ENCODE measurements at regions not wholly inside any gene's neighbourhood (a gene's known extent, or its start where the extent isn't known, plus 50 kb on each side); places are given as distances from the start of the nearest gene placed in this dataset.

GRCh38 chr21:38688068-38688467, 117.7 kb upstream of the ETS2 start:
- H3K36me3 ChIP-seq: no peaks in the 10 kb centered on the region
- no peaks in the 10 kb centered on the region for H3K27me3 ChIP-seq
- H3K9me3 ChIP-seq: no peaks in the 10 kb centered on the region
- intact Hi-C loops (cut with DNase I; ENCODE audit: low total_unique reads) (no loop called here), in situ Hi-C loops (cut with MboI; ENCODE audit: low pct_ligation_motif_present in 1 of 4, low pct_unique_long_range_greater_than_20kb in 1 of 4, low sequenced_read_pairs in 3 of 4) (no loop called here)
- no peaks in the 10 kb centered on the region for H3K4me1 ChIP-seq
- no peak overlapping the region for H3K27ac ChIP-seq
- DNase-seq: no peak
- no peak for TF ChIP-seq POLR2AphosphoS5 (IDR thresholded peaks at IDR 0.05)
- TF ChIP-seq CTCF (IDR thresholded peaks at IDR 0.05): no peak
- TF ChIP-seq EP300 (IDR thresholded peaks at IDR 0.05; ENCODE audit: low read depth): no peak
- TF ChIP-seq POLR2A (IDR thresholded peaks at IDR 0.05): no peak
- H3K4me3 ChIP-seq: no peak overlapping the region
- WGBS, 2 donors (ENCODE audit: low coverage in 1 of 2): 60 to 80% methylated on average over 1 to 5 of the region's 5 CpGs

GRCh38 chr21:38691631-38692030, 114.1 kb upstream of the ETS2 start:
- H3K36me3 ChIP-seq: no peaks in the 10 kb centered on the region
- H3K27me3 ChIP-seq: no peaks in the 10 kb centered on the region
- no peaks in the 10 kb centered on the region for H3K9me3 ChIP-seq
- no peak overlapping the region for H3K27ac ChIP-seq
- DNase-seq: no peak
- TF ChIP-seq CTCF (IDR thresholded peaks at IDR 0.05): no peak
- no peak for TF ChIP-seq EP300 (IDR thresholded peaks at IDR 0.05; ENCODE audit: low read depth)
- no peak for TF ChIP-seq POLR2AphosphoS5 (IDR thresholded peaks at IDR 0.05)
- TF ChIP-seq POLR2A (IDR thresholded peaks at IDR 0.05): no peak
- H3K4me3 ChIP-seq: no peak overlapping the region
- intact Hi-C loops (cut with DNase I; ENCODE audit: low total_unique reads) (no loop called here), in situ Hi-C loops (cut with MboI; ENCODE audit: low pct_ligation_motif_present in 1 of 4, low pct_unique_long_range_greater_than_20kb in 1 of 4, low sequenced_read_pairs in 3 of 4) (no loop called here)
- no peaks in the 10 kb centered on the region for H3K4me1 ChIP-seq

- TF ChIP-seq CTCF (IDR thresholded peaks at IDR 0.05) (no peak), POLR2AphosphoS5 (IDR thresholded peaks at IDR 0.05) (no peak), POLR2A (IDR thresholded peaks at IDR 0.05) (no peak), EP300 (IDR thresholded peaks at IDR 0.05; ENCODE audit: low read depth) (no peak)
- H3K9me3 ChIP-seq: no peaks in the 10 kb centered on the region
- H3K4me3 ChIP-seq: no peak overlapping the region
- 84 to 88% methylated on average over 3 of the region's 3 CpGs for WGBS, 2 donors (ENCODE audit: low coverage in 1 of 2)
- no peak for DNase-seq
- no peak overlapping the region for H3K27ac ChIP-seq
- H3K27me3 ChIP-seq: no peaks in the 10 kb centered on the region
- H3K4me1 ChIP-seq: no peaks in the 10 kb centered on the region
- in situ Hi-C loops (cut with MboI; ENCODE audit: low pct_ligation_motif_present in 1 of 4, low pct_unique_long_range_greater_than_20kb in 1 of 4, low sequenced_read_pairs in 3 of 4) (no loop called here), intact Hi-C loops (cut with DNase I; ENCODE audit: low total_unique reads) (no loop called here)
- no peaks in the 10 kb centered on the region for H3K36me3 ChIP-seq
These were observed 109.2 kb upstream of the ETS2 start for GRCh38 chr21:38696579-38696978.

GRCh38 chr21:38699048-38699447, 106.7 kb upstream of the ETS2 start:
- H3K4me1 ChIP-seq: no peaks in the 10 kb centered on the region
- DNase-seq: no peak
- H3K9me3 ChIP-seq: no peaks in the 10 kb centered on the region
- H3K4me3 ChIP-seq: no peak overlapping the region
- no peak overlapping the region for H3K27ac ChIP-seq
- no peaks in the 10 kb centered on the region for H3K27me3 ChIP-seq
- TF ChIP-seq CTCF (IDR thresholded peaks at IDR 0.05) (peak in 2 of 5 experiments; percentile 9 to 24), EP300 (IDR thresholded peaks at IDR 0.05; ENCODE audit: low read depth) (no peak)
- WGBS, 2 donors (ENCODE audit: low coverage in 1 of 2): 84% methylated on average over 2 of the region's 2 CpGs; no CpG with 5 or more reads in 1 of the 2 donors
- intact Hi-C loops (cut with DNase I; ENCODE audit: low total_unique reads) (no loop called here), in situ Hi-C loops (cut with MboI; ENCODE audit: low pct_ligation_motif_present in 1 of 4, low pct_unique_long_range_greater_than_20kb in 1 of 4, low sequenced_read_pairs in 3 of 4) (no loop called here)
- no peaks in the 10 kb centered on the region for H3K36me3 ChIP-seq
